Activated naive CD4-positive, alpha-beta T cell treated with anti-CD3 and anti-CD28 coated beads, Interleukin-2, amount 50 U/mL, for 24 hours (primary cell): ENCODE measurements at regions not wholly inside any gene's neighbourhood (a gene's known extent, or its start where the extent isn't known, plus 50 kb on each side); places are given as distances from the start of the nearest gene placed in this dataset.

ENCODE experiments used
- H3K27ac Mint-ChIP-seq: one replicate; pipeline ENCODE4 v1.8.0; 2021; ENCODE audit warnings: mild to moderate bottlenecking, mixed read lengths
- H3K27me3 Mint-ChIP-seq: one replicate; pipeline ENCODE4 v1.8.0; 2021; ENCODE audit warnings: mixed read lengths
- H3K36me3 Mint-ChIP-seq: one replicate; pipeline ENCODE4 v1.8.0; 2021; ENCODE audit warnings: mixed read lengths
- H3K4me1 Mint-ChIP-seq: one replicate; pipeline ENCODE4 v1.8.0; 2021; ENCODE audit warnings: mixed read lengths
- H3K4me3 Mint-ChIP-seq: one replicate; pipeline ENCODE4 v1.8.0; 2021; ENCODE audit warnings: mild to moderate bottlenecking, mixed read lengths
- H3K9me3 Mint-ChIP-seq: one replicate; pipeline ENCODE4 v1.8.0; 2021; ENCODE audit warnings: mixed read lengths

DNA sequence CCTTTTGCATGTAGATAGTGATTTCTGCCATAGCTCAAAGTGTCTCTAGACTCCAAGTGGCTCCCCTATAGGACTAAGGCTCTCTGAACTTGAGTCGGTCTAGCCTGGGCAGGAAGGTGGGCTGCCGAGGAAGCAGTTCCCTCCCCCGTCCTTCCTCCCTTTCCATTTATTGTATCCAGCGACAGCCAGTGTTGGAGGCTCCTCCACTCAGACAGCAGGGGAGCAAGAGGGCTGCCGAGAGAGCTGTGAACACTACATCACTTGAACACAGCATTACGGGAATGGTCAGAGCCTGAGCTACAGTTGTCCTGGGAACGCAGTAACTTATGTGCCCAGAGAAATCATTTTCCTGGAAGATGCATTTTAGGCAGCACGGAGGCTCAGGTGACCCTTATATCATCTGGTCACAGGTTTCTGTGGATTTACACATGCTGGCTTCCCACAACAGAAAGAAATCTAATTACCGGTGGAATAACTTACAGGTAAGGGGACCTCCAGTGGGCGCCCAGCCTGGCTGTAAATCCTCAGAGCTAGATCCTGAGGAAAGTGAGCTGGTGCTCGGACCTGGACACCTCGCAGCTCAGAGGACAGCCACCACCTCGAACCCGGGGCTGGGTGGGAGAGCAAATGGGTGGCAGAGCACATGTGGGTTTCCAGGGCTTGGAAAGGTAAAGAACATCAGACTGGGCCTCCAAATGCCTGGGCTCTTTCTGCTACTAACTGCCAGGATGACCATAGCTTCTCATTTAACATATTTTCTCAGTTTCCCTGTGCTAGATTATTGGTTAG lies 197.1 kb downstream of the UACA start:
- peak overlapping the region; percentile 41 for H3K27ac Mint-ChIP-seq
- H3K4me1 Mint-ChIP-seq: peaks cover 4% of the 10 kb centered on the region
- H3K27me3 Mint-ChIP-seq: no peaks in the 10 kb centered on the region

GRCh38 chr15:70563561-70564095 lies 199.7 kb downstream of the UACA start:
- no peak overlapping the region for H3K27ac Mint-ChIP-seq
- no peaks in the 10 kb centered on the region for H3K36me3 Mint-ChIP-seq
- H3K4me3 Mint-ChIP-seq: no peak overlapping the region
- no peaks in the 10 kb centered on the region for H3K27me3 Mint-ChIP-seq
- H3K4me1 Mint-ChIP-seq: no peaks in the 10 kb centered on the region
- no peaks in the 10 kb centered on the region for H3K9me3 Mint-ChIP-seq

More for the DNA sequence above, 197.1 kb downstream of the UACA start:
- Mint-ChIP-seq H3K36me3 (no peaks in the 10 kb centered on the region), H3K9me3 (no peaks in the 10 kb centered on the region), H3K4me3 (no peak overlapping the region)

DNA sequence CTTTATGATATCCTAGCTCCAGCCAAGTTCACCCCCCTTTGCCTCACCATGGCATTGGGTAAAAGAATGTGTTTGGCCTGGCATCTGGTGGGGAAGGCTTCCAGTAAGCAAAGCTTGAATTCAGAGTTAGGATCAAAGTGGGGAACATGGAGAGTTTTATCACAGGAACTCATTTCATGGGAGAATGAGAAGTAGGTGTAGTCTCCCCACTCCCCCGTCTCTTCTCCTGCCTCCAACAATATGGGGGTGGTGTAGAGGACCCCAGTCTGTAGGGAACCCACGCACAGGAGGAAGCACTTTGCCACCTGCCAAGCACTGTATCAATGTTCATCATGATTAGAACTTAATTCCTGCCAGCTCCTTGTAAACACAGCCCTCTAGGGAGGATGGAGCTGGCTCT lies 200.5 kb downstream of the UACA start:
- no peaks in the 10 kb centered on the region for H3K9me3 Mint-ChIP-seq
- H3K27ac Mint-ChIP-seq: peak overlapping the region; percentile 74
- H3K4me1 Mint-ChIP-seq: no peaks in the 10 kb centered on the region
- H3K4me3 Mint-ChIP-seq: no peak overlapping the region
- H3K27me3 Mint-ChIP-seq: no peaks in the 10 kb centered on the region
- no peaks in the 10 kb centered on the region for H3K36me3 Mint-ChIP-seq

GRCh38 chr15:70561885-70562284 lies 201.5 kb downstream of the UACA start:
- H3K27ac Mint-ChIP-seq: no peak overlapping the region
- H3K9me3 Mint-ChIP-seq: no peaks in the 10 kb centered on the region
- no peaks in the 10 kb centered on the region for H3K27me3 Mint-ChIP-seq
- no peak overlapping the region for H3K4me3 Mint-ChIP-seq
- no peaks in the 10 kb centered on the region for H3K4me1 Mint-ChIP-seq
- H3K36me3 Mint-ChIP-seq: no peaks in the 10 kb centered on the region

GRCh38 chr15:70560617-70561328 lies 202.6 kb downstream of the UACA start:
- no peak overlapping the region for H3K4me3 Mint-ChIP-seq
- H3K36me3 Mint-ChIP-seq: no peaks in the 10 kb centered on the region
- no peaks in the 10 kb centered on the region for H3K27me3 Mint-ChIP-seq
- no peaks in the 10 kb centered on the region for H3K9me3 Mint-ChIP-seq
- H3K4me1 Mint-ChIP-seq: no peaks in the 10 kb centered on the region
- no peak overlapping the region for H3K27ac Mint-ChIP-seq

GRCh38 chr15:70559265-70560239 lies 203.8 kb downstream of the UACA start:
- H3K27me3 Mint-ChIP-seq: no peaks in the 10 kb centered on the region

GRCh38 chr15:70558406-70559264 lies 204.7 kb downstream of the UACA start:
- Mint-ChIP-seq H3K9me3 (no peaks in the 10 kb centered on the region), H3K4me3 (no peak overlapping the region), H3K36me3 (no peaks in the 10 kb centered on the region), H3K27me3 (no peaks in the 10 kb centered on the region), H3K27ac (no peak overlapping the region), H3K4me1 (no peaks in the 10 kb centered on the region)

More at GRCh38 chr15:70559265-70560239, 203.8 kb downstream of the UACA start:
- Mint-ChIP-seq H3K4me1 (no peaks in the 10 kb centered on the region), H3K9me3 (no peaks in the 10 kb centered on the region), H3K4me3 (no peak overlapping the region), H3K27ac (peak overlapping the region; percentile 31), H3K36me3 (no peaks in the 10 kb centered on the region)

GRCh38 chr15:70557521-70558258 lies 205.7 kb downstream of the UACA start:
- no peaks in the 10 kb centered on the region for H3K9me3 Mint-ChIP-seq
- no peak overlapping the region for H3K27ac Mint-ChIP-seq
- H3K4me1 Mint-ChIP-seq: no peaks in the 10 kb centered on the region
- no peaks in the 10 kb centered on the region for H3K27me3 Mint-ChIP-seq
- H3K4me3 Mint-ChIP-seq: no peak overlapping the region
- H3K36me3 Mint-ChIP-seq: no peaks in the 10 kb centered on the region

DNA sequence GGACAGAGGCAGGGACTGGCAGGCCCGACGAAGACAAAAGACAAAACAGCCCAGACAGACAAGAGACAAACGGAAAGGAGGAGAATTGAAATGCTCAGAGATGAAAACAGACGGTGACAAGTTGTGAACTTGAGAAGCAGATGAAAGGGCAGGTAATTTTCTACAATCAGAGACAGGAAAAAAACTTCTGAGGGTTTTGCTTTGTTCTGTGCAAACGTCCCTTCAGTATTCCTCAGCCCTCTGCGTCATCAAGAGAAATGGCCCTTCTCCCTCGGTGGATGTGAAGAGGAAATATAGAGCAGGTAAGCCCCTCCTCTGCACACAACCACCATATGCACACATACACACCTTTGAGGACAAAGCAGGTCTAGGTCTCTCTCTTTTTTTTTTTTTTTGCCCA lies 206.6 kb downstream of the UACA start:
- H3K27ac Mint-ChIP-seq: no peak overlapping the region
- no peaks in the 10 kb centered on the region for H3K4me1 Mint-ChIP-seq
- H3K4me3 Mint-ChIP-seq: no peak overlapping the region
- no peaks in the 10 kb centered on the region for H3K36me3 Mint-ChIP-seq
- no peaks in the 10 kb centered on the region for H3K27me3 Mint-ChIP-seq
- no peaks in the 10 kb centered on the region for H3K9me3 Mint-ChIP-seq

GRCh38 chr15:70556151-70556741 lies 207.1 kb downstream of the UACA start:
- H3K27ac Mint-ChIP-seq: no peak overlapping the region
- no peaks in the 10 kb centered on the region for H3K36me3 Mint-ChIP-seq
- H3K27me3 Mint-ChIP-seq: no peaks in the 10 kb centered on the region
- no peak overlapping the region for H3K4me3 Mint-ChIP-seq
- no peaks in the 10 kb centered on the region for H3K4me1 Mint-ChIP-seq
- no peaks in the 10 kb centered on the region for H3K9me3 Mint-ChIP-seq

DNA sequence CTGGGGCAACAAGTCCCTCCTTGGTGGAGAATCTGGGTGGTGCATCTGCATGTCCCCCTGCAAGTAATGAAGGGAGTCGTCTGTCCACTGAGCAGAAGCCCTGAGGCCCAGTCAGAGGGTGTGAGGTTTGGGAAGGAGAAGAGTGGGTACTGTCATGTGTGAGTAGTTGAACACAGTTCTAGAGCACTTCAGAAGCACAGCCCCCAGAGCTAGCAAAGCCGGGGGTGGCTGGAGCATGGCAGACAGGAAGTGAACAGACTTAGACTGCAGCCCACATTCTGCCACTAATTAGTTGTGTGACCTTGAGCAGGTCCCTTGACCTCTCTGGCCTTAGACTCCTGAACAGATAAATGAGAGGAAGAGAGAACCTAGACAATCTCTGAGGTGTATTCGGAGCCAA lies 207.6 kb downstream of the UACA start:
- no peaks in the 10 kb centered on the region for H3K27me3 Mint-ChIP-seq
- H3K27ac Mint-ChIP-seq: no peak overlapping the region
- H3K4me3 Mint-ChIP-seq: no peak overlapping the region

GRCh38 chr15:70547846-70548487 lies 215.4 kb downstream of the UACA start:
- Mint-ChIP-seq H3K27ac (peak overlapping the region; percentile 60), H3K4me1 (peaks cover 35% of the 10 kb centered on the region), H3K36me3 (no peaks in the 10 kb centered on the region), H3K9me3 (no peaks in the 10 kb centered on the region), H3K27me3 (no peaks in the 10 kb centered on the region), H3K4me3 (no peak overlapping the region)

More for the DNA sequence above, 207.6 kb downstream of the UACA start:
- H3K36me3 Mint-ChIP-seq: no peaks in the 10 kb centered on the region
- H3K4me1 Mint-ChIP-seq: no peaks in the 10 kb centered on the region
- H3K9me3 Mint-ChIP-seq: no peaks in the 10 kb centered on the region

- no peaks in the 10 kb centered on the region for H3K36me3 Mint-ChIP-seq
- H3K9me3 Mint-ChIP-seq: no peaks in the 10 kb centered on the region
- H3K4me1 Mint-ChIP-seq: peaks cover 38% of the 10 kb centered on the region
- no peak overlapping the region for H3K4me3 Mint-ChIP-seq
- H3K27ac Mint-ChIP-seq: peak overlapping the region; percentile 85
- H3K27me3 Mint-ChIP-seq: no peaks in the 10 kb centered on the region
Measured at GRCh38 chr15:70545526-70545925, 217.8 kb downstream of the UACA start.
